ENCODE measurements at regions not wholly inside any gene's neighbourhood (a gene's known extent, or its start where the extent isn't known, plus 50 kb on each side); places are given as distances from the start of the nearest gene placed in this dataset.

DNA sequence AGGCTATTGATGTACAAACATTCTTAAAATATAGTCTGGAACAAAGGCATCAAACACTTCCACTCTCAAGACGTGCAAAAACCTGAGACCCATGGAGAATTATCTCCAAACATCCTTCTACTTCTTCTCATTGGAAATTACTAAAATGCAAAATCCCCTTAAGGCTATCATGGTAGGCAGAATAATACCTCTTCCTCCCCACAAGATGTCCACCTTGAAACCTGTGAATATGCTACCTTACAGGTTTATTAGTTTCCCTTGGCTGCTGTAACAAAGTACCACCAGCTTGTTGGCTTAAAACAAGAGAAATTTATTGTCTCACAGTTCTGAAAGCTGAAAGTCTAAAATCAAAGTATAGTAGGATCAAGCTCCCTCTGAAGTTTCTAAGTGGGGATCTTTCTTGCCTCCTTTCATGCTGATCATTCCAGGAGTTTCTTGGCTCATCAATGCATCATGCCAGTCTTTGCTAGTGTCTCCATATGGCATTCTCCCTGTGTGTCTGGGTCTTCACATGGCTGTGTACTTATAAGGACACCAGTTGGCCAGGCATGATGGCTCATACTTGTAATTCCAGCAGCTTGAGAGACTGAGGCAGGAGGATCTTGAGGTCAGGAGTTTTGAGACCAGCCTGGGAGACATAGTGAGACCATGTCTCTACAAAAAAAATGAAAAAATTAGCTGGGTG is 163.7 kb upstream of the NCK2 start:
- intact Hi-C loops (cut with micrococcal nuclease): loop anchor here (10.0 kb wide), 1 partner anchor 164 kb away; the partner anchor contains the start of gene NCK2
- DNase-seq (no peak), ATAC-seq (no peak)
- TF ChIP-seq, protein P1, sequence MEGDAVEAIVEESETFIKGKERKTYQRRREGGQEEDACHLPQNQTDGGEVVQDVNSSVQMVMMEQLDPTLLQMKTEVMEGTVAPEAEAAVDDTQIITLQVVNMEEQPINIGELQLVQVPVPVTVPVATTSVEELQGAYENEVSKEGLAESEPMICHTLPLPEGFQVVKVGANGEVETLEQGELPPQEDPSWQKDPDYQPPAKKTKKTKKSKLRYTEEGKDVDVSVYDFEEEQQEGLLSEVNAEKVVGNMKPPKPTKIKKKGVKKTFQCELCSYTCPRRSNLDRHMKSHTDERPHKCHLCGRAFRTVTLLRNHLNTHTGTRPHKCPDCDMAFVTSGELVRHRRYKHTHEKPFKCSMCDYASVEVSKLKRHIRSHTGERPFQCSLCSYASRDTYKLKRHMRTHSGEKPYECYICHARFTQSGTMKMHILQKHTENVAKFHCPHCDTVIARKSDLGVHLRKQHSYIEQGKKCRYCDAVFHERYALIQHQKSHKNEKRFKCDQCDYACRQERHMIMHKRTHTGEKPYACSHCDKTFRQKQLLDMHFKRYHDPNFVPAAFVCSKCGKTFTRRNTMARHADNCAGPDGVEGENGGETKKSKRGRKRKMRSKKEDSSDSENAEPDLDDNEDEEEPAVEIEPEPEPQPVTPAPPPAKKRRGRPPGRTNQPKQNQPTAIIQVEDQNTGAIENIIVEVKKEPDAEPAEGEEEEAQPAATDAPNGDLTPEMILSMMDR (IDR thresholded peaks at IDR 0.05): no peak
- no peak overlapping the region for H3K4me3 Mint-ChIP-seq
- no peak overlapping the region for H3K27ac Mint-ChIP-seq
- ChIA-PET CTCF (interaction anchor here (2.0 kb wide), 1 partner anchor 514 kb away, joined by 5 read pairs; no protein-coding TSS in a partner anchor), POLR2A (no interaction called here)
- no peaks in the 10 kb centered on the region for H3K27me3 Mint-ChIP-seq
- peaks cover 41% of the 10 kb centered on the region for H3K4me1 Mint-ChIP-seq (ENCODE audit: low read depth)
- H3K36me3 Mint-ChIP-seq (ENCODE audit: low read depth): no peaks in the 10 kb centered on the region
- H3K9me3 Mint-ChIP-seq: no peaks in the 10 kb centered on the region

DNA sequence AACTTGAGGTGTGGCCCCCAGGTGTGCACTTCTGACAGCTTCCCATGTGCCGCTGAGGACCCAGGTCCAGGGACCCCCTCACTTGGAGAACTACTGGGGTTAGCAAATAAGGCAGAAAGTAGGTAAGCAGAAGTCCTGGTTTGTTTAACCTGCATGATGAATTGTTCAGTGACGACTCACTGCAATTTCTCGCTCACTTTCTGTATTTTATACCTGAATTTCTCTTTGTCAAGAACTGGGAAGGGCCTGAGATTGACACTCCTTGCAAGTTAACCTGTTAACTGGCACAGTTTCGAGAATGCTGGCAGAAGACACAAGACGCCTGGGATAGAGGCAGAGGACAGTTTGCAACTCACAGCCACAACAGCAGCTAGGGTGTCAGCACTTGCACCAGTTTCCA is 164.5 kb upstream of the NCK2 start:
- Mint-ChIP-seq H3K27me3 (no peaks in the 10 kb centered on the region), H3K27ac (no peak overlapping the region), H3K9me3 (no peaks in the 10 kb centered on the region), H3K4me1 (ENCODE audit: low read depth) (peaks cover 45% of the 10 kb centered on the region), H3K36me3 (ENCODE audit: low read depth) (no peaks in the 10 kb centered on the region), H3K4me3 (no peak overlapping the region)
- DNase-seq: no peak
- intact Hi-C loops (cut with micrococcal nuclease): loop anchor here (10.0 kb wide), 1 partner anchor 165 kb away; the partner anchor contains the start of gene NCK2
- TF ChIP-seq, protein P1 (IDR thresholded peaks at IDR 0.05): no peak
- ChIA-PET CTCF (interaction anchor here (2.0 kb wide), 1 partner anchor 515 kb away, joined by 5 read pairs; no protein-coding TSS in a partner anchor), POLR2A (no interaction called here)
- ATAC-seq: no peak

DNA sequence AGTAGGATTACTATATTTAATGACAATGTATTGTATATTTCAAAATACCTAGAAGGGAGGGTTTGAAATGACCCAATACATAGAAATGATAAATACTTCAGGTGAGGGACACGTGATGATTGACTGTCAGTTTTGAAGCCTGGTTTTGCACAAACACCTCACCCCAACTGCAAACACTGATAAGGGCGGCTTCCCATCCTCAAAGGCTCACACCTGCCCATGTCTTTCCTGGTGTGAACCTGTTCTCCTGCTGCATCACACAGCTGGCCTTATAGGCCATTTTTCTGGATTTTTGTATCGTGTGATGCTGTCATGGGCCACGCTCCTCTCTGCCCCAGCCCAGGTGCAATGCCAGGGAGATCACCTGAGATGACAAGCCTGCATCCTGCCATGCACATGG is 166.5 kb upstream of the NCK2 start:
- DNase-seq: no peak
- intact Hi-C loops (cut with micrococcal nuclease): loop anchor here (5.0 kb wide), 1 partner anchor 519 kb away; no protein-coding TSS in a partner anchor

DNA sequence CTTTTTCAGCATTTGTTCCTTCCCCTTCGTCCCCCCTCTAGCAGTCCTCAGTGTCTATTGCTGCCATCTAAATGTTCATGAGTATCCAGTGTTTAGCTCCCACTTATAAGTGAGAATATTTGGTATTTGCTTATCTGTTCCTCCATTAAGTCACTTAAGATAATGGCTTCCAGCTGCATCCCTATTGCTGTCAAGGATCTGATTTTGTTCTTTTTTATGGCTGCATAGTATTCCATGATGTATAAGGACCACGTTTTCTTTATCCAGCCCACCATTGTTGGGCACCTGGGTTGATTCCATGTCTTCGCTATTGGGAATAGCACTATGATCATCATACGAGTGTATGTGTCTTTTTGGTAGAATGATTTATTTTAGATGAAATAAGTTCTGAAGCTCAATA is 166.9 kb upstream of the NCK2 start:
- TF ChIP-seq, protein P1 (IDR thresholded peaks at IDR 0.05): no peak
- no peaks in the 10 kb centered on the region for H3K36me3 Mint-ChIP-seq (ENCODE audit: low read depth)
- DNase-seq (no peak), ATAC-seq (no peak)
- intact Hi-C loops (cut with micrococcal nuclease): loop anchor here (5.0 kb wide), 1 partner anchor 520 kb away; no protein-coding TSS in a partner anchor
- H3K4me3 Mint-ChIP-seq: no peak overlapping the region
- CTCF ChIA-PET: interaction anchor here (1.1 to 2.6 kb wide), 7 partner anchors 11 to 520 kb away, joined by 3 to 16 read pairs (median 12); no protein-coding TSS in a partner anchor
- H3K4me1 Mint-ChIP-seq (ENCODE audit: low read depth): peaks cover 27% of the 10 kb centered on the region
- H3K27me3 Mint-ChIP-seq: no peaks in the 10 kb centered on the region
- H3K9me3 Mint-ChIP-seq: no peaks in the 10 kb centered on the region
- POLR2A ChIA-PET: interaction anchor here (1.9 kb wide), 1 partner anchor 18 kb away, joined by 4 read pairs; no protein-coding TSS in a partner anchor
- no peak overlapping the region for H3K27ac Mint-ChIP-seq

More for the DNA sequence above, 166.5 kb upstream of the NCK2 start:
- TF ChIP-seq, protein P1 (IDR thresholded peaks at IDR 0.05): no peak
- POLR2A ChIA-PET: interaction anchor here (1.0 to 1.9 kb wide), 2 partner anchors 10 to 18 kb away, joined by 3 to 4 read pairs; no protein-coding TSS in a partner anchor
- H3K27ac Mint-ChIP-seq: no peak overlapping the region
- no peak overlapping the region for H3K4me3 Mint-ChIP-seq
- ATAC-seq: no peak
- H3K36me3 Mint-ChIP-seq (ENCODE audit: low read depth): no peaks in the 10 kb centered on the region
- CTCF ChIA-PET: interaction anchor here (0.8 to 2.6 kb wide), 7 partner anchors 11 to 520 kb away, joined by 3 to 16 read pairs (median 12); no protein-coding TSS in a partner anchor
- H3K4me1 Mint-ChIP-seq (ENCODE audit: low read depth): peaks cover 26% of the 10 kb centered on the region
- no peaks in the 10 kb centered on the region for H3K9me3 Mint-ChIP-seq
- no peaks in the 10 kb centered on the region for H3K27me3 Mint-ChIP-seq
